ENCODE measurements at regions not wholly inside any gene's neighbourhood (a gene's known extent, or its start where the extent isn't known, plus 50 kb on each side); places are given as distances from the start of the nearest gene placed in this dataset.

GRCh38 chr16:87549627-87550494, 52.4 kb upstream of the JPH3 start:
- no peak for TF ChIP-seq CTCF (IDR thresholded peaks at IDR 0.05)
- no peak for TF ChIP-seq POLR2A (IDR thresholded peaks at IDR 0.05)
